HG02763 (cell line): ENCODE measurements at regions not wholly inside any gene's neighbourhood (a gene's known extent, or its start where the extent isn't known, plus 50 kb on each side); places are given as distances from the start of the nearest gene placed in this dataset.
"Not testable (repeated sequence)": the region's sequence is repeated elsewhere in the genome, so short reads cannot be mapped to it uniquely, and the experiment has no call there.

Source experiments
- ATAC-seq: cut with Tn5 transposase; IDR thresholded peaks from one replicate; pipeline ENCODE4 v1.9.1; 2021; ENCODE audit warnings: mild to moderate bottlenecking, moderate library complexity; ENCODE audit not compliant: unreplicated experiment

DNA sequence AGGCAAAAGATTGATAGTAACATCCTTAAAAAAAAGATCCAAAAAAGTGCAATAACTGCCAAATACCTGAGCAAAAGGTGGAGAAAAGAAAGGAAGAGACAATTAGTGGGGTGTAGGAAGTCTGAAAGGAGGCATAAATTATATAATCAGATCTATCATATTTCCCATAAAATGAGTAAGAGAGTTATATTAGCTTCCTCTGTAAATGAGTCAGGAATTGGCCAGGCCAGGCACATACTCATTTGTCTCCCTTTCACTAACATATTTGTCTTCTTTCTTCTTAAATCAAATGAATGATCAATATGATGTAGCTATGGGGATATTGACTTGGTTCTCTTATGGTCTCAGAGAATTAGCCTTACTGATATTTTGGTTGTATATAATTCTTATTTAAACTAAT lies 292.3 kb upstream of the CADM2 start:
- no peak for ATAC-seq

DNA sequence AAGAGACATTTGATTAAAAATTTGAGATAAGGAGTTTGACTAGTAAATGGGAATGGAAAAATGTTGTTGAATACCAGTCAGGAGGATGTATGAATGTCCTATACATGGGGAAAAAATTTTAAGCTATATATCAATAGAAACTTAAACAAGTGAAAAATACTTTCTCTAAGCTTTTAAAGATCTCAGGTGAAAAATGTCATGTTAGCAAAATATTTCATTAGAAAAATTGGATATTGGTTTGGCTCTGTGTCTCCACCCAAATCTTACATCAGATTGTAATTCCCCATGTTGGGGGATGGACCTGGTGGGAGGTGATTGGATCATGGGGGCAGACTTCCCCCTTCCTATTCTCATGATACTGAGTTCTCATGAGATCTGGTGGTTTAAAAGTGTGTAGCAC lies 279.6 kb upstream of the CADM2 start:
- ATAC-seq: no peak

GRCh38 chr3:84680700-84681099 lies 278.1 kb upstream of the CADM2 start:
- ATAC-seq: no peak

DNA sequence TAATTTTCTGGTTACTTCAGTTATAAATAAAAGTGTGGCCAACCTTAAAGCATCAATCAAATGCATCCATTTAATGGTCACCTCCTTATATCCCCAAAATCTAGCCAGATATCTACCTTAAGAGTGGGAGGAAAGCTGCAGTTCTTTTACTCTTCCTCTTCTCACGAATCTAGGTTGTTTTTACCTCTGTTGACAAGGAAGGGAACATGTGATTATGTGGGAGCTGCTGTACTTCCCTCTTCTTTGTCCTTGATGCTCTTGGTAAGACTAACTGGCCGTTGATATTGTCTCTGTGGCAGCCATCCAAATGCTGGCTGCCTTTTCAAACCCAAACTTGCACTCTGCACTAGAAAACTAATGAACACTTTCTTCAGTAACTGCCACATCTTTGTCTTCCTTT lies 275.3 kb upstream of the CADM2 start:
- no peak for ATAC-seq

- no peak for ATAC-seq
Observed at GRCh38 chr3:84685467-84685866, 273.3 kb upstream of the CADM2 start.

GRCh38 chr3:84692261-84692660 lies 266.5 kb upstream of the CADM2 start:
- no peak for ATAC-seq

DNA sequence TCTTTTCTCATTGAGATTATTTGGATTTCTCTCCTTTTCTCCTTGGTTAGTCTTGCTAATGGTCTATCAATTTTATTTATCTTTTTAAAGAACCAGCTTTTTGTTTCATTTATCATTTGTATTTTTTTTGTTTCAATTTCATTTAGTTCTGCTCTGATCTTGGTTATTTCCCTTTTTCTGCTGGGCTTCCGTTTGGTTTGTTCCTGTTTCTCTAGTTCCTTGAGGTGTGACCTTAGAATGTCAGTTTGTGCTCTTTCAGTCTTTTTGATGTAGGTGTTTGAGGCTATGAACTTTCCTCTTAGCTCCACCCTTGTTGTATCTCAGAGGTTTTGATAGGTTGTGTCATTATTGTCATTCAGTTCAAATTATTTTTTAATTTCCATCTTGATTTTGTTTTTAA lies 248.5 kb upstream of the CADM2 start:
- ATAC-seq: not testable (repeated sequence)

GRCh38 chr3:84717894-84718293 lies 240.9 kb upstream of the CADM2 start:
- no peak for ATAC-seq

DNA sequence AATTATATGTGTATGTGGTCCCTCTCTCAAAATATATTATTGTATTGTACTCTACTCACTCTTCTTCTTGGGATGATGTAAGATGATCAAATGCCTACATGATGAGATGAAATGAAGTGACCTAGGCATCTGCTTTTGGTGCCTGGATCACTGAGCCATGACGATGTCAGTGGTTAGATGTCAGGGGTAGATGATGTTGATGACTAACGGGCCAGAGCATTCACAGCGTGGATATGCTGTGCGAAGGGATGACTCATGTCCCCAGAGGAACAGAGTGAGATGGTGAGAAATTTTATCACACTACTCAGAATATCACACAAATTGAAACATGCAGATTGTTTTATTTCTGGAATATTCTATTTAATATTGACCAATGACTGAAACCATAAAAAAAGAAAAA lies 233.9 kb upstream of the CADM2 start:
- no peak for ATAC-seq

DNA sequence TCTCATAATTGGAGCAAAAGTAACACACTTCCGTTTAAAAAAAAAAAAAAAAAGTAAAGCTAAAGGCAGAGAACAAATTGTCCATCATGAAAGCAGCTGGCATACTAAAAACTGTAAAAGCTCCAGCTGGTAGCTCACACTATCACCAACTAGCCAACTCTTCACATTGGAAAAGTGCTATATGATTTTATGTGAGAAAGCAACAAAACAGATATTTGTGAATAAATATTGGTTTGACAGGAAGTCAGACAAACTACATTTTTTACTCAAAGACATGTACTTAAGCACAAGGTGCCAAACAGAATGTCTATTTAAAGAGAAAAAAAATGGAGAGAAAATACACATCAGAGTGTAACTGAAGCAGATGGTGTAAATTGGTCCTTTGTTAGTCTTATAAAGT lies 231.2 kb upstream of the CADM2 start:
- ATAC-seq: no peak

GRCh38 chr3:84734731-84735130 lies 224.1 kb upstream of the CADM2 start:
- not testable (repeated sequence) for ATAC-seq

GRCh38 chr3:84738086-84738485 lies 220.7 kb upstream of the CADM2 start:
- ATAC-seq: no peak

- ATAC-seq: no peak
Observed at GRCh38 chr3:84742915-84743425, 215.8 kb upstream of the CADM2 start.

- ATAC-seq: no peak
Observed at GRCh38 chr3:84744130-84744529, 214.7 kb upstream of the CADM2 start.

DNA sequence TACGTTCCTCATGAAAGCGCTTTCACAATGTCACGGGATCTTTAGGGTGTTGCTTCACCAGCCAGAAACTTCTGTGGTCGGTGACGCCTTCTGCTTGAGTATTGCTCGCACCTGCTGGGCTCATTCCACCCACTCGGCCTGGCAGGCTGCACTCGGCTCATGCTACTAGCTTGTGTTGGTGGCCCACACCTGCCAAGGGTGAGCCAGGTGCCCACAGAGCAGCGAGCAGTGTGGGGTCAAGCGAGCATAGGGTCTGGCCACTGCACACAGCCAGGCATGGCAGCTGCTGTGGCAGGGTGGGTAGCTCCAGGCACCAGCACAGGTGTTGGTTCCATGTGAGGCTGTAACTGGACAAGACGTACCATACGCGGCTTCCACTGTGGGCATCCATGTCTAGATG lies 202.9 kb upstream of the CADM2 start:
- no peak for ATAC-seq

DNA sequence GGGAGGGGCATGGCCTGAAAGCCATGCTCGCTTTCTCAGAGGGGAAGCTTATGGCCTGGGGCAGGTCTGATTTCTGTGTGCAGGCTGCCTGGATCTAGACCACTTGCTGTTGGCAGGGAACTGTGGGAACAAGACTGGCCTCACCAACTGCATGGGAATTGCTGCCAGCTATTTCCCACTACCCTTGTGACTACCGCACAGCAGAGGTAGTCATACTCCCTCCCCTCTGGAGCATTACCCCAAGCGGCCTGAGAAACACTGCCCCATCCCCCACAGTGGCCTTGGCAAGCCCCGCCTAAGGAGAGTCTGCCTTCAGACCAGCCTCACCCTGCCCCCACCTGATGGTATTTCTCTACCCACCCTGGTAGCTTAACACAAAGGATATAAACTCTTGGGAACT lies 199.4 kb upstream of the CADM2 start:
- no peak for ATAC-seq

GRCh38 chr3:84772841-84773240 lies 185.9 kb upstream of the CADM2 start:
- ATAC-seq: no peak

- ATAC-seq: no peak
Observed at GRCh38 chr3:84783281-84783680, 175.5 kb upstream of the CADM2 start.

- ATAC-seq: no peak
Observed at GRCh38 chr3:84789961-84790360, 168.8 kb upstream of the CADM2 start.

- ATAC-seq: no peak
Observed at GRCh38 chr3:84806958-84807357, 151.8 kb upstream of the CADM2 start.

DNA sequence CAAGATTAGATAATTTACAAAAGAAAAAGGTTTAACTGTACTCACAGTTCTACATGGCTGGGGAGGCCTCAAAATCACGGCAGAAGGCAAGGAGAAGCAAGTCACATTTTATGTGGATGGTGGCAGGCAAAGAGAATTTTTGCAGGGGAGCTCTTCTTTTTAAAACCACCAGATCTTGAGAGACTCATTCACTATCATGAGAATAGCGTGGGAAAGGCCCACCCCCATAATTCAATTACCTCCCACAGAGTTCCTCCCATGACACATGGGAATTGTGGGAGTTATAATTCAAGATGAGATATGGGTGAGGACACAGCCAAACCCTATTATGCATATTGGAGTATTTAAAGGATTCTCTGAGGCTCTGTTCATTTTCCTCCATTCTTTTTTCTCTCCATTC lies 138.7 kb upstream of the CADM2 start:
- no peak for ATAC-seq

DNA sequence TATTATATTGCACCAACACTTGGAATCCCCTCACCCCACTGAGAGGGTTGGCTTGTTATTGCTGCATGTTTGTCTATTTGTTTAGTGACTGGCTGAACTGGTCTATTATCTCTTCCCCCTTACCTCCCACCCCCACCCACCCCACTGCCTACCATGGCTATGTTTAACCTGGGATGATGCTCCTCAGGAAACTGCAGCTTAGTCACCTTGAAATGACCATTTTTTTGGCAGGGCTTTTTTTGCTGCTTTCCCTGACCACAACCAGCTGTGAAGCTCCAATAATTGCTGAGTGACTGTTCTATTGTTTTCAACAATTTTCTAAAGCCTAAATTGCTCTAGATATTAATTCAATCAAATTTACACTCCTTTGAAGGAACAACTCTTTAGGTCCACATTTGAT lies 137.9 kb upstream of the CADM2 start:
- ATAC-seq: no peak

GRCh38 chr3:84825817-84826216 lies 133.0 kb upstream of the CADM2 start:
- ATAC-seq: no peak

GRCh38 chr3:84830476-84830875 lies 128.3 kb upstream of the CADM2 start:
- no peak for ATAC-seq
